Thyroid gland (tissue), 4 donors: ENCODE measurements at regions not wholly inside any gene's neighbourhood (a gene's known extent, or its start where the extent isn't known, plus 50 kb on each side); places are given as distances from the start of the nearest gene placed in this dataset.

Experiments
- POLR2A ChIP-seq, 2 donors: fragments of 450-650 bp; IDR thresholded peaks; one replicate each; pipeline ENCODE4 v1.6.1; 2017; ENCODE audit warnings: antibody characterized with exemption in 2 of 2, mild to moderate bottlenecking in 2 of 2, moderate library complexity in 1 of 2
- TF ChIP-seq, protein P1 (sequence below), 6 experiments: fragments of 200-600 bp in 3 of 6; fragments of 450-650 bp in 3 of 6; sonication (generic) in 3 of 6; IDR thresholded peaks; one replicate each; pipeline ENCODE4 v1.5.1; 2016 to 2019; ENCODE audit warnings: antibody characterized with exemption in 6 of 6, mild to moderate bottlenecking in 2 of 6, inconsistent platforms in 1 of 6, moderate library complexity in 1 of 6

GRCh38 chr6:170108890-170109587, 181.8 kb downstream of the DLL1 start:
- TF ChIP-seq, protein P1, sequence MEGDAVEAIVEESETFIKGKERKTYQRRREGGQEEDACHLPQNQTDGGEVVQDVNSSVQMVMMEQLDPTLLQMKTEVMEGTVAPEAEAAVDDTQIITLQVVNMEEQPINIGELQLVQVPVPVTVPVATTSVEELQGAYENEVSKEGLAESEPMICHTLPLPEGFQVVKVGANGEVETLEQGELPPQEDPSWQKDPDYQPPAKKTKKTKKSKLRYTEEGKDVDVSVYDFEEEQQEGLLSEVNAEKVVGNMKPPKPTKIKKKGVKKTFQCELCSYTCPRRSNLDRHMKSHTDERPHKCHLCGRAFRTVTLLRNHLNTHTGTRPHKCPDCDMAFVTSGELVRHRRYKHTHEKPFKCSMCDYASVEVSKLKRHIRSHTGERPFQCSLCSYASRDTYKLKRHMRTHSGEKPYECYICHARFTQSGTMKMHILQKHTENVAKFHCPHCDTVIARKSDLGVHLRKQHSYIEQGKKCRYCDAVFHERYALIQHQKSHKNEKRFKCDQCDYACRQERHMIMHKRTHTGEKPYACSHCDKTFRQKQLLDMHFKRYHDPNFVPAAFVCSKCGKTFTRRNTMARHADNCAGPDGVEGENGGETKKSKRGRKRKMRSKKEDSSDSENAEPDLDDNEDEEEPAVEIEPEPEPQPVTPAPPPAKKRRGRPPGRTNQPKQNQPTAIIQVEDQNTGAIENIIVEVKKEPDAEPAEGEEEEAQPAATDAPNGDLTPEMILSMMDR (IDR thresholded peaks at IDR 0.05), result no peak
- no peak for TF ChIP-seq POLR2A (IDR thresholded peaks at IDR 0.05)
